ENCODE measurements at regions not wholly inside any gene's neighbourhood (a gene's known extent, or its start where the extent isn't known, plus 50 kb on each side); places are given as distances from the start of the nearest gene placed in this dataset.

DNA sequence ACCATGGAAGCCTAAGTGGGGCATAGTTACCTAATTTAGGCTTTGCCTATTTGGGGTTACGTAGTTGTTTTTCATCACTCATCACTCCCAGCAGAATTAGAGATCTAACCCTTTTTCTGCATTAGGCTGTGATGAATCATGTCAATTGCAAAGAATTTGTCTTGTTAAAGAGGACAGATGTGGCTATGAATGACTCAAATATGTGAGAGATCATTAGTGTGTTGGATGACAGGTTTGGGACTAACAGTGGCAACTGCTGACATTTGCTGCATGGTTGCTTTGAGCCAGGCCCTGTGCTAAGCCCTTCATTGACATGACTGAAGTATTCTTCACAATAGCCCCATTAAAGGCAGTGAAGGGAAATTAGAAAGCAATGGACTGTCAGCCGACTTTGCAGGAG lies 83.4 kb upstream of the BMPER start:
- no peak for DNase-seq

DNA sequence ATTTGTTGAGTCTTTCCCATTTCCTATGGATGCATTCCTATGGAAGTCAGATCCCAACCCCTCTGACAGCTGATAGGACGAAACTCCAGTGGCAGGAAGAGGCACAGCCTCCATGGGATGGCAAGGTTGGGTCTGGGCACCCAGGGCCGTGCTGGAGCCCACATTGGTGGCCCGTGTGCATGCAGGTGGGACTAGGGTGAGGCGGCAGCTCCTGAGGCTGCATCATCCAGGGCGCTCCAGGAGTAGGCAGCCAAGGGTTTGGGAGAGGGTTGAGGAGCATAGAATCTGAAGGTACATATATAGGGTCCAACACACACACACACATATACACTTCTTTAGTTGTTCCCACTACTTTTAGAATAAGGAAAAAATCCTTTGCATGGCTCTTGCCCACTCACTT lies 81.4 kb upstream of the BMPER start:
- no peak for DNase-seq

DNA sequence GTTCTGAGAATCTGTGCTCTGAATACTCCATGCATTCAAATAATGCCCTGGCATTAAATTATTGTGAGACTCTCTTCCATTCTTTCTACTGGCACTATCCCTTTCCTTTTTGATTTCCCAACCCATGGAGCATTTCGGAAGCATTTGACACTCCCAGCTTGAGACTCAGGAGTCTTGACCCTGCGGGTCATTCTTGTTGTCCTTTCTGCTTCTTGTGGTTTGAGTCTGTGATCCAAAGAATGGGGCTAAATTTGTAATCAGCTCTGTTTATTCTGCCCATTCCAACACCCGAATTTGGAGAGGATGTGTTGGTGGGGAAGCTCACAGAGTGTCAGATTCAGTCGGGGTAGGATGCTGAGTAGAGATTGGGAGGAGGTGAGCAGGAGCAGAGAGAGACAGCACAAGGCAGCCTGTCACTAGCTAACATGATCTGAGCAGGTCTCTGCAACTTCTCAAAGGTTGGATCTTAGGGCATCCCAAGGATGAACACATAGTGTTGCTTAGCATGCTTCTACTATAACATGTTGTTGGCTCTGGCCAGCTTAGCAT lies 80.4 kb upstream of the BMPER start:
- no peak for DNase-seq

DNA sequence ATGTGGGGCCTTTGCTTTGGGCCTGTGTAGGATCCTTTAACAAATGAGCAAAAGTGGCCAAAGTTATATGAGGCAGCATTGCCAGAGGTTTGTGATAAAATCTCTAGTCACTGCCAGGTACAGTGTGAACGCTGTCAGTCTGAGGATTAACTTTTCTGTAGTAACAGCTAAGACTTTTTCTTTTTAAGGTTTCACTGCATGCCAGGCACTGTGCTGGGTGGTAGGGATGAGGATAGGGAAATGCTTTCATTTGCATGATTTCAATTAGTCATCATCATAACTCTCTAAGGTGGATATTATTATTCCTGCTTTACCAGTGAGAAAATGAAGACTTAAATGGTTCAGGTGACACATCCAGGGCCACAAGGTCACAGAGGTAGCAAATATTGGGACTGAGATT lies 79.7 kb upstream of the BMPER start:
- DNase-seq = no peak

DNA sequence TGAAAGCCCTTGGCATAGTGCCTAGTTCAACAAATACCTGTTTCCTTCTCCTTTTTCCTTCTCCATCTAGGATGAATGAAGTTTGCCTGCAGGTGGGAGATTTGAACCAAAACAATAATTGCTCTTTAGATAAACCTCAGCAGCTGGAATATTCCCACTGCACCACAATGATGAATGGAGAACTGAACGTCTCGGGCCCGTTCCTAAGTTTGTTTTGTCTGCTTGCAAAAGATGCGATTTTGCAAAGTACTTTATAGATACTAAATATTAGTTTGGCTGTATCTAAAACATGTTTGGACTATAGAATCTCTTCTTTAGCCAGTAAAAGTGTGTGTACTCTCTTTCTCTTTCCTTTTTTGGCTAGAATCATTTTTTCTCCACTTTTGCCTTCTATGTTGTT lies 75.8 kb upstream of the BMPER start:
- no peak for DNase-seq

DNA sequence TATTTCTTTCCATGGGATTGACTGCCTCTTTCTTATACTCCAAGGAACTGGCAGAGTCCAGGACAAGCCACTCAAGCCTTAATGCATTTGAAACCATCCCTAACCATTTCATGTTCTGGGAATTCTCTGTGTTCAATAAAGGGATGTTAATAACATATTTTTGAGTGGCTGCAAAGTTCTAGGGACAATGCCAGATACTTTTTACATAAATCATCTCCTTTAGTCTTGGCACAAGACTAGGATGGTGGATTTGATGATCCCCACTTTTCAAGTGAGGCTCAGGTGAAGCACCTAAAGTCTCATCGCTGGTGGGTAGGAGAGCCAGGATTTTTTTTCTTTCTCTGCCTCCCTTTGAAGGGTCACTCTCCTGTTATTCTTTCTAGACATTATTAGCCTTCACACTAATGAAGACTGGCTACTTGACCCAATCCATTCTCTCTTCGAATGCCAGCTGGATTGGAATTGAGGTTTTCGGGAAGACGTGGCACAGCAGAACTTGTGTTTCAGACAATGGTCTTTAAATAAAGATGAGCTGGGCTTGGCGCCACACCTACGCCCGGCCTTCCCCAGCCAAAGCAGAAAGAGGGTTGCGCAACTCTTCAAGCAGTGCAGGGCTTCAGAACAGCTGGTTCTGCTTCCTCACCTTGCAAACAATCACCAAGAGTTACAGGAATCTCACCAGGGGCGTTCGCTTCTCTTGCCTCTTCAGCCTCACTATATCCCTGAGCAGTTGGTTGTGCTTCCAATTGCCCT lies 73.8 kb upstream of the BMPER start:
- peak in 1 of 2 experiments; percentile 26 for DNase-seq

DNA sequence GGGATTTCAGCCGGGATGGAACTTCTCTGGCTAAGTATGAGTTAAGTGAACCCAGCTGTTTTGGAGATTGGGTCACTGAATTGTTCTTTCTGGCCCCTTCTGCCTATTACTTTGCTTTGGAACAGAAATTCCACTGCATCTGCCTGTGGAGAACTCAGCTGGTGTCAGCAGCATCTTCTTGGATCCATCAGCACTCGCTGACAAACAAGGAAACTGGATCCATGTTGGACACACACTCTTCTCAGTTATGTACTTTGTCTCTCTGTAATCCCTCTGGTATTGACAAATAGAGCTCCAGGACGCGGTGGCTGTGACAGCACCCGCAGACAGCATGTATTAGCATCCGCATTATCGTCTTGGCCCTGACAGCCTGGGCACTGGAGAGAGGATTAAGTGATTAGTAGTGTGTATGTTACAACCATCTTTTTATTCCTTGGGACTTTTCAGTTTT lies 73.0 kb upstream of the BMPER start:
- DNase-seq = peak; percentile 73 to 90

DNA sequence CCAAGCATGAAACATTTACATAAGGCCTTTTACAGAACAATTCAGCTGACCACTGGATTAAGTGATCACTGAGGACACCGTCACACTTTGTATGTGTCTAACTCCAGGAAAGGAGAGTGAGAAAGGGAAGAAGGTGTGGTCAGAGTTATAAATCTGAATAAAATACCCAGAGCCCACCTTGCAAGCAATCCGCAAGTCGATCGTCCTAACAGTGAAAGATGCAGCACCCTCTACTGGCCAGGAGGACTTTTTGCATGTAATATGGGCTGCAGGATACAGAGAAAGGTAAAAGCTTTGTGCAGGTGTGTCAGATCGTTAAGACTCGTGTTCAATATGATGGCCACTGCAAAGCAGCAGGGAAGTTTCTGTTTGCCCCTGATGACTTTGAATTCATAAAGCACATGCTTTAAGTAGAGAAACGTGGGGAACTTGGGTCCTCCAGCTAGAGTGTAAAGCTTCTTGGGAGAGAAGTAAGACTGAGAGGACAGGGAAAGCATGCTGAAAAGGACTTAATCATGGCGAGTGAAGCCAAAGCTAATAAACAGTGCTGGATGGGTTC lies 68.5 kb upstream of the BMPER start:
- DNase-seq = peak in 1 of 2 experiments; percentile 4

DNA sequence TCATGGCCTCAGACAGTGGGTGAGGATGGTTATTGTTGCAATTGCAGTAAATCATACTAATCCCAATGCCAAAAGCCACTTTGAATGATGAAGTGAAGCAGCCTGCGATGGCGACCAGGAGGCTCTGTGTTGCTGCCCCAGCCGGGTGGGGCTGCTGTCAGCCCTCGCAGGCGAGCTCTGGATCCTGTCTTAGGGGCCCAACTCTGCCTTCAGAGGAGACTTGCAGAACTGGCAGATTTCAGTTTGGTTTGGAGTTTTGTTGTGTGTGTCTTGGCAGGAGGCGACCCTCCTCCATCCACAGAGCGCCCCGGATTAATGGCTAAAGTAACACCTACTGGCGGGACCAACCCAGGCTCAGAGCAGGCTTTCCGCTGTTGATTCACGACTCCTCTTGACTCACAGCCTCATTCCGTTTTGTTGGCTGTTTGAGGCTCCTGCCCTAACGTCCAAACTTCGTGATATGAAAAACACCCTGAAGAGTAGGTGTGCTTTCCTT lies 67.9 kb upstream of the BMPER start:
- no peak for DNase-seq

DNA sequence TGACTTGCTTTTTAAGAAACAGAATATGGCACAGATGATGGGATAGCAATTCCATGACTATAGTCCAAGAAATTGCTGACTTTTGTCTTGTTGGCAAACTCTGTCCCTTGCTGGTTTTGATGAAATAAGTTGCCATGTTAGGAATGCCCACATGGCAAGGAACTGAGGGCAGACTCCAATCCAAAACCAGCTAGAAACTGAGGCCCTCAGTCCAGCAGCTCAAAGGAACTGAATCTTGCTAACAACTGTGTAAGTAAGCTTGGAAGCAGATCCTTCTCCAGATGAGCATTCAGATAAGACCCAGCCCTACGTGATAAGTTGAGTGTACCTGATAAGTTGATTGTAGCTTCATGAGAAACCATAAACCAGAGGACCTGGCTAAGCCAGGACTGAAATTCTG lies 64.3 kb upstream of the BMPER start:
- DNase-seq = no peak

DNA sequence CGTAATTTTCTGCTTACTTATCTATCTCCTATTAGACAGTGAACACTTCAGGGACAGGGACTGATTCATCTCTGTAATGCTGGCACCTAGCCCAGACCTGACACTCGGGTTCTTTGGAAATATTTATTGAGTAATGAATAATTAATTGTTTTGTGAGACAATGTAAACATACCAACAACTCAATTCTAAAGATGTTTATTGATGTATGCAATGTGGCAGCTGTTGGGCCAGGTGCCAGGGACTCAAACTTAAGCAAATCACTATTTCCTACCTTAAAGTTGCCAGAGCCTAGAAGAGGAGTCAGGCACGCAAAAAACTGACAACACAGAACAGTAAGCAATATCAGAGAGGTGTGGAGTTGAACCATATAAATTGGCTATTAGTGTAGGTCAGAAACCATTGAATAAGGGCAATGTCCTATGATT lies 63.6 kb upstream of the BMPER start:
- DNase-seq = peak; percentile 20 to 54

DNA sequence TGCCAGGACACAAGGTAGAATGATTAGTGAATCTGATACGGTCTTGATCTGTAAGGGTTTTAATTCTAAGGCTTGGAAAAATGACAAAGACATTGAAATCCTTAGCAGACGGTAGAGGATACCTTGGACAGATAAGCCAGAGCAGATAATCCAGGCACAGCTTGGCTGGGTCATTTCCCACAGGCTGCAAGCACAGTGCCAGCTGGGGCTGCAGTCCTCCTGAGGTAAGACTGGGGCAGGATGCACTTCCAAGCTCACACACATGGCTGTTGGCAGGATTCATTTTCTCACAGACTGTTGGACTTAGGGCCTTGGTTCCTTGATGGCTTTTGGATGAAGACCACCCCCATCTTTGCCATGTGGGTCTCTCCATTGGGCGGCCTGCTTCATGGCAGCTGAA lies 63.2 kb upstream of the BMPER start:
- DNase-seq = peak; percentile 67 to 92

DNA sequence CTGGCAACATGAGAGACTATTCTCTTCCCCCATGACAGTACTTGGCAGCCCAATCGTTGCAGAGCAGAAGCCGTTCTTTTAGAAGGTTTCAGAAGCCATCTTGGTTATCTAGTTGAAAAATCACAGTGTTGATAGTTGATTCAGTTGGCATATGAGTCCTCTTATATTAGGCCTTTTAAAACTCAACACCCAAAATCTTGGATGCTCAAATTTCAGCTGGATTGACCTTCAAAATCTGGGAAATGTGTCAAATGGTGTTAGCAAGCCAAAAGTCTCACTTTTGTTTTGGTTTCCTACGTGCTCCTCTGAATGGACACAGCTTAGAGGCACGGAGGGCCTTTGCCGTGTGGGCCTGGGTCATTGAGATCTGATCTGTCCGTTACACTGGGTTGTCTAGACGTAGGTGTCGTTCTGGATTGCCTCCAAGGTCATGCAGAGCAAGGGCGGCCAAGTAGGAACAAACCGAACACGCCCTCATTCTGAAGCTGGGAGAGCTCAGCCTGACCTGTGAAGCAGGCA lies 59.3 kb upstream of the BMPER start:
- DNase-seq = no peak

DNA sequence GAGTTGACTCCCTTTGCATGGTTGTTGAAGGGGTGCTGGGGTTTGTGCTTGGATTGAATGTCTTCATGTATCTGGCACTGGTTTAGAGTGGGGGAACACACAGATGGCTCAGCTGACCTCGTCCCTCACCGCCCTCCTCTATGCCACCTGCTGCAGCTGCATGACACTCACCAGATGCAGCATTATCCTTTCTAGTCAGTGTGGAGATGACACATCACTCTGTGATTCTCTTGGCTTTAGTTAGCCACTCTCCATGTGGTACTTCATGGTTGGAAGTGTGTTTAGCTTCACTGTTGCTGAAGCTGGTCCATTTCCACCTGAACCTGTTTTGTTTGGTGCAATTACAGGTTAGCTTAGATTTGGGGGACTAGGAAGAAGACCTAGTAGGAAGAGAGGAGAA lies 56.3 kb upstream of the BMPER start:
- DNase-seq = peak in 1 of 2 experiments; percentile 56

DNA sequence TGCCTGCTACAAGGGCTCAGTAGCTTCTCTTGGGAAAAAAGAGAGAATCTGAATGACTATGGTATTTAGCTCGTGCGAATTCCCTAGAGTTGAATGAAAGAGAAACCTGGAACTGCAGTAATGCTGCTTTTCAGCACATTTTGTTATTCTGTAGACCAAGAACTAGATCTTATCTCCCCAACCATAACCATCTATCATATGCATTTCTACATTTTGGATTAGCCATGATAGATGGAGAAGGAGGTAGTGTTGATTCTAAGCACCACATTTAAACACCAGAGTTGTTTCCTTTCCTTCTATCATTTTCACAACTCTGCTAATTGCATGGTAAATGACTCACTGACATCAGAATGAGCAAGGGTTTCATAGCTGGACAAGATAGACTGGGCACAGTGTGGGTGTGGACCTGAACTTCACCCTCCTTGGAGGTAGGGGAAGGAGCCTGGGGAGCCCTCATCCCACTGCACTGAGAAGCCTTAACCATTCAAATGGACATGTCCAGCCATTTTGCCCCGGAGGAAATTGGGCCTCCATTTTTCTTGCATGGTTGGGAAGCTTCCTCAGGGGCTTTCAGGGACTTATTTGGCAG lies 55.3 kb upstream of the BMPER start:
- DNase-seq = no peak

DNA sequence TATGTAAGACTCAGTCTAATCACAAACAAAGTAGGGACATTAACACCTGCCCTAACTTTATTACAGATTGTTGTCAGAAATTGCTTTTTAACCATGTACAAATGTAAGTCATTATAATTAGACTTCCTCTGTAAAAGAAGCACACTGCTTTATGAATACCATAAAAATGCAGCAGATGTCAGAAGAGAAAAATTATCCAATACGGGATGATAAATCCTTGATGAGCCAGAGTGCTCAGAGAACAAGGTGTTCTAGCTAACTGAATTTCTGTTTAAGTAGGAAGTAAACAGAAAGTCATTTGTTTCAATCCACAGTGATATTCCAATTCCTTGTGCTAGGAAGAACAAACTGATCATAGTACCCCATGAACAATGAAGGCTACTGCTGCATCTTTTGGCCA lies 54.6 kb upstream of the BMPER start:
- DNase-seq = no peak

DNA sequence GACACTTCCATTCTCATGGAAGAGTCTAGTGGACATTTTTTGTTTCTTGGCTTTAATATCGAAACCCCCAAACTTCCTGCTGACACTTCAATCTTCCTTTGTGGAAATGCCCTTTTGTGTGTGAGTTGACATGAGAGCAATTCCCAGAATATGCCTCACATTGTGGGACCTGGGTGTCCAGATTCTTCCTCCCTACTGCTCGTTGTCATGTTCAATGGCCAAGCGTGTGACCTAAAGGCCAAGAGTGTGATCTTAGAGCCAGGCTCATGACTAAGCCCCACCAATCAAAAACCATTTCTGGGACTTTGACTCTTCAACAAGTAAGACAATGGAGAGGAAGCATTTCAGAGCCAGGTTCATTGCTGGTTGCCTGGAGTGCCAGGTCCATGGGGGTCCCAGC lies 52.5 kb upstream of the BMPER start:
- DNase-seq = no peak

DNA sequence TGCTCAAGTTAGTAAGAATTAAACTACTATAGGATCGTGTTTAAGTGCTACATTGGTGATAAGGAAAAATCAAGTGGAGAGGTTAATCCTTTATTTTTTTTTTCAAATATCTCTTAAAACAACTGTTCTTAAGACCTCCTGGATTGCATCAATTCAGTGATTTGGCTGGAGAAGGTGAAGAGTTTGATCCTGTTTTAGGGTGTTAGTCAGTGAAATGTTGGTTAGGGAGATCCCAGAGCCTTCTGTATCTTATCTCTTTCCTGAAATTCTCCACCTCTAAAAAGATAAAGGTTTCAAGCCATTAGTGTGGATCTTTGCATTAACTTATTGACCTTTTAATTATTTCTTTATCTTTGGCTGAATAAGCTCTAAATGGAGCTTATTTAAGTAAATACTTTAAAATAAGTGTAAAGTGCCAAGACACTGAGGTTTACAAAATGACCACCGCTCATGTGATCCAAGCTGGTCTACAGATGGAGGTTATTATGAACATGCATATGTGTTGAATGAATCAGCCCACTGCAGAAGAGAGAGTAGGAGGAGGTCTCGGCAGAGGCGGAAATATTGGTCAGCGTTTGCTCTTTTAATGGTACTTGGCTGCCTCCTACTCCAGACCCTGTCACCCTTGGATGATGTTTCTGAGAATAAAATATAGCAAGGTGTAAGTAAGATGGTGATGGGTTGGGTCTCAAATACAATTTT lies 51.8 kb upstream of the BMPER start:
- no peak for DNase-seq

DNA sequence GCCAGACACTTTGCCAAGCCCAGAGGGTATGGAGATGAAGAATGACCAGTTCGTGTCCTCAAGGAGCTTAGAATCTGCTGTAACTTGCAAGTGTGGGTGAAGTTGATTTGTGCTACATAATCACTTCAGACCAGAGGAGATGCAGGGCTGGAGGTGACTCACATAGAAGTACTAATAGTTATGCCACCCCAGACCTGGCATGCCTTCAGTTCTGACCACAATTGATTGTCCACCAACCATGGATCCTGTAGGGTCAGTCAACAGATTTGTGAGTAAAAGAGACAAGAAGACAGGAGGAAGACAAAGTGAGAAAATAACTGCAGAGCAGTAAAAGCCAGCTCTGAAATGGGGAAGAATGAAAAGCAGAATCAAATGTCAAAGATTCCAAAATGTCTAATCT lies 51.2 kb upstream of the BMPER start:
- DNase-seq = no peak

DNA sequence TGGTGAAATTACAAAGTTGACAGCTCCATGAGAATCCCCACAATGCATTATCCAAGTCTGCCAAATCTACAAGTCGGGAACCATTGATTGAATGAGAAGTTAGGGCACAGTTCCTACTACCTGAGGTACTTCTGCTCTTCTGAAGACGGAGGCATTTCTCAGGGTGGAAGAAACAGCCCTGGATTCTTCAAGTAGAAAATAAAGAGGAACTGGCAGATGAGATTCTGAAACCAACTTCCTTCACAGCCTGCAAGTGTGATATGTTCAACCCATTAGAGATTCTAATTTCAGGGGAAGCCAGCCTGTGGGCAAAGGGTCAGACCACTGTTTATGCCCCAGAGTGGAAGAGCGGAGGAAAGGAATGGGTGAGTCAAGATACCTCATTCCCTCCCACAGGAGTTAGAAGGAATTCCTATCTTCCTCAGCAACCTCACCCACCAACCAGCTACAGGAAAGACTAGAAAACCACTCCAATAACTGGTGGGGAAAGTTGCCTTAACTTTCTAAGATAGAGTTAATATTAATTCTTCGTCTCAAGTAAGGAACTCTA lies 50.5 kb upstream of the BMPER start:
- no peak for DNase-seq
